ENCODE measurements at regions not wholly inside any gene's neighbourhood (a gene's known extent, or its start where the extent isn't known, plus 50 kb on each side); places are given as distances from the start of the nearest gene placed in this dataset.
A peak's percentile ranks its signal among the peaks of the same experiment; 100 is the strongest.
"Not testable (repeated sequence)": the region's sequence is repeated elsewhere in the genome, so short reads cannot be mapped to it uniquely, and the experiment has no call there.

- DNase-seq: no peak
Observed at GRCh38 chr5:17326600-17327037, 109.2 kb downstream of the BASP1 start.

GRCh38 chr5:17327048-17327625 is 109.7 kb downstream of the BASP1 start:
- DNase-seq: peak; percentile 82

DNA sequence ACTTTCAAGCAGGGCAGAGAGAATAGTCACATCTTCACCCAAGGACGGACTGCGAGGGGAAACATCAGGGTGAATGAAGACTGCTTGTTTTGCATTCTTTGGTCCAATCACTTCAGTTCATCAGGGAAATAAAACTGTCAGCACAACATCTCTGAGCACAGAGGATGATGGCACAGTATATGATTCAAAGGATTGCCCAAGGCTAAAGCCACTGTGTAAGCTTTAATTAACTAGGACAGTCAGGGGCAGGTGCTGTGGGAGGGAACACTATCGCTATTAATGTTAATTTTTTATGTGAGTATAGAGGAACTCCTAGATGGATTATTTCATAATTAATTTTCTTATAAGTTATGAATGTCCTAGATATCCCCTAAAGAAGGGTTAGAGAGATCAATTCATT is 112.1 kb downstream of the BASP1 start:
- no peak for DNase-seq

DNA sequence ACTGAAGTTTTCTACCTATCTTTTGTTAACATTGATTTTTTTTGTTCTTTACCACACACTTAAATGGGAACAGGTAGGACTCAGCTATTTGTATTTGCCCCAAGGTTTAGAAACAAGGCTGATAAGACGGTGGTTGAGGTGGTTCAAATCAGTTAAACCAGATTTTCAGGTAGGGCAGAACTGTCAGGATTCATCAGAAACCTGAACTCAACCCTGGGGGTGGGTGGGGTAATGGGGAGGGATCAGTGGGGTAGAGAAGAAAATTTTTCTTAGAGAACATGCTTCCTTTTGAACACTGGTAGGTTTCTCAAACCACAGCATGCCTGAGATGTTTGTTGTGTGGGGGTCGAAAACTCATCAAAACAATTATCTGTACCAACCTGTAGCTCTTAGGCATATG is 113.0 kb downstream of the BASP1 start:
- no peak for DNase-seq

DNA sequence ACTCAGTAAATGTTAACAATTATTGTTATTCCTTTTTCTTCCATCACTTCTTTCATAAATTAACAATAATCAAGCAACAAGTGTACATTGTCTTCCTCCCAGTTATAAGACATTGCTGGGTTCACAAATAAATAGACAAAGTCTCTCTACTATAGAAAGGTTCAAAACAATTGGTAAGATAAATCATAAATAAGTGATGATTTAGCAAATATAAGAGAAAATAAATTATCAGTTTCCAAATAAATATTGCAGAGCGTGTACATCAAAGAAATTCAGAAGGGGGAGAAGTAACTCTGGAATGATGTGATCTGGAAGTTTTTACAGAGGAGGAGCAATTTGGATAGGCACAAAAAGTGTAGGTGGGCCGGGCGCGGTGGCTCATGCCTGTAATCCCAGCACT is 114.2 kb downstream of the BASP1 start:
- DNase-seq: no peak

DNA sequence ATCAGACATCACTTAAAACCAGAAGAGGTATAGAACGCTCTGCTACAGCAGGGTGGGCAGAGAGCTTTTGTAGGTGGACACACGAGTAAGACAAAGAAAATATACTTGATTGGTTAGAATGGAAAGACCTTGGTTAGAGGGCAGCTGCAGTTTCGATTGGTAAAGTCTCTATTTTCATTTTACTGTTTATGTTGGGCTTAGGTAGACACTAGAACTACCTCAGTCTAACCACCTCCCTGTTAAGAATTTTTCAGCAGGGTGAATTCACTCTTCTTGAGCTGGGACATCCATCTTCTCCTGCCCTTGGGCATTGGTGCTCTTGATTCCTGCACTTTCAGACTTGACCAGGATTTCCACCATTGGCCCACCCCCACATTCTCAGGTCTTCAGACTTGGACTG is 116.3 kb downstream of the BASP1 start:
- DNase-seq: no peak

DNA sequence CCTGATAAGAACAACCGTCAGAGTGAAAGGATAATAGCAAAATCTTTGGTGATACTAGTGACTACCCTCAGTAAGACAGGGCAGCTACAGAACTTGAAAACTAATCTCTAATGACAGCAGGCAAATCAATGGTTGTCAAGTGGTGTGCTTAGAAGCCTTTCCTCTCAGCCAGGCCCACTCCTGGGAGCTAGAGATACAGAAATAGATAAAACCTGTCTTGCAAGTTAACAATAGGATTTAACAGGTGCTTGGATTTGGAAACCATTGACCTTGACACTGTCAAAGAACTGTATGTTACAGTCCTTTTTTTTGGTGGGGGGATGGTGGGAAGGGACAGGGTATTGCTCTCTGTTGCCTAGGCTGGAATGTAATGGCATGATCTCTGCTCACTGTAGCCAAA is 118.6 kb downstream of the BASP1 start:
- DNase-seq: peak; percentile 54

DNA sequence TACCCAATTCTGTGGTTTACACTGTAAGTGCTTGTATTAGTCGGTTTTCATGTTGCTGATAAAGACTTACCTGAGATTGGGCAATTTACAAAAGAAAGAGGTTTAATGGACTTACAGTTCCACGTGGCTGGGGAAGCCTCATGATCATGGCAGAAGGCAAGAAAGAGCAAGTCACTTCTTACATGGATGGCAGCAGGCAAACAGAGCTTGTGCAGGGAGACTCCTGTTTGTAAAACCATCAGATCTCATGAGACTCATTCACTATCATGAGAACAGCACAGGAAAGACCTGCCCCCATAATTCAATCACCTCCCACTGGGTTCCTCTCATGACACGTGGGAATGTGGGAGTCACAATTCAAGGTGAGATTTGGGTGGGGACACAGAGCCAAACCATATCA is 119.3 kb downstream of the BASP1 start:
- DNase-seq: not testable (repeated sequence)

- DNase-seq: no peak
Observed at GRCh38 chr5:17339841-17340240, 122.4 kb downstream of the BASP1 start.

DNA sequence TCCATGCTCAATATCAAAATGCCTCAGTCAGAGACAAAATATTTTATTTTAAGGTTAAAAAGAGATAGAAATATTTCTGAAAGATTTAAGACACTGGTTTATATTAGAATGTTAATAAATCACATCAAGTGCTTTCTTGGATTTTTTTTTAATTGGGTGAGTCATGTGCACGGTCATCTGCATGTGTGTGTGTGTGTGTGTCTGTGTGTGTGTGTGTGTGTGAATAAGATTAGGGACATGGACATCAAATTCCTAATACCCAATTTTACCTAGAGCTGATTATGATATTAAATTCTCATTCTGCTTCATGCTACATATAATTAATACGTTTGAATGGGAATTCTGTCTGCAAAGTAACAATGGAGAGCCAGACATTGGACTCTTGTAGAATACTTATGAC is 122.9 kb downstream of the BASP1 start:
- no peak for DNase-seq

GRCh38 chr5:17340819-17341218 is 123.4 kb downstream of the BASP1 start:
- no peak for DNase-seq

- DNase-seq: no peak
Observed at GRCh38 chr5:17343675-17344074, 126.2 kb downstream of the BASP1 start.

- no peak for DNase-seq
Observed at GRCh38 chr5:17346811-17347210, 129.4 kb downstream of the BASP1 start.

- DNase-seq: no peak
Observed at GRCh38 chr5:17352223-17352622, 134.8 kb downstream of the BASP1 start.

- no peak for DNase-seq
Observed at GRCh38 chr5:17354265-17354664, 136.8 kb downstream of the BASP1 start.

- no peak for DNase-seq
Observed at GRCh38 chr5:17355586-17356346, 138.3 kb downstream of the BASP1 start.

- DNase-seq: no peak
Observed at GRCh38 chr5:17356551-17356950, 139.1 kb downstream of the BASP1 start.

- no peak for DNase-seq
Observed at GRCh38 chr5:17357504-17357903, 140.1 kb downstream of the BASP1 start.

GRCh38 chr5:17358031-17358430 is 140.0 kb upstream of the TAF11L2 start:
- no peak for DNase-seq

GRCh38 chr5:17359451-17360011 is 138.5 kb upstream of the TAF11L2 start:
- DNase-seq: no peak

DNA sequence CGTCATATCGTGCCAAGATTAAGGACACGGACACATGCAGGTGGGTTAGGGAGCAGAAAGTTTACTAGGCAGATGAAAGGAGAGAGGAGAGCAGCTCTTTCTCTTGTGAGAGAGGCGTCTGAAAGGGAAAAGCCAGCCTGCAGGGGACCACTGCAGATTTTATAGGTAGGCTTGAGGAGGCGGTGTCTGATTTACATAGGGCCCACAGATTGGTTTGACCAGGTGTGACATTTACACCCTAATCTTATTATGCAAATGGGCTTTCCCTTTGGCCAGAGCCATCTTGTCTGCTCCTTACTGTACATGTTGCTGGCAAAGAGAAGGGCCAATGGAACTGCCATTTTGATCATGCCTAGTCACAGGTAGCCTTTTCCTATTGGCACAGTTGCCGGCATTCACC is 137.2 kb upstream of the TAF11L2 start:
- DNase-seq: no peak

DNA sequence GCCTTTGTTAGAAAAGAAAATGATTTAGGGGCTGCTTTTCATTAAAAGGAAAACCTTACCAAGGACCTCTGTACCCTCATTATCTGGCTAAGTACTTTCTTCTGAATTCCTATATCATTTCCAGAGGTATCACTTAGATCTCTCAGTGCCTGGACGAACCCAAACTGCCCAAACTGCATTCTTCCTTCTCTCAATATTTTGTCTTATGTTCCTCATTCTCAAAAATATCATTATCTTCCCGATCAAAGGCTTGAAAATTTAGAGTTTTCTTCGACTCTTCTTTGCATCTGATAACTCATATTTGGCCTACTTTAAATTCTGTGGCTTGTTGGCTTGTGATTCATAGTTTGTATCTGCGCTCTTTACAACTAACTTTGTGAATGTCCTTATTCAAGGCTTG is 136.7 kb upstream of the TAF11L2 start:
- no peak for DNase-seq

DNA sequence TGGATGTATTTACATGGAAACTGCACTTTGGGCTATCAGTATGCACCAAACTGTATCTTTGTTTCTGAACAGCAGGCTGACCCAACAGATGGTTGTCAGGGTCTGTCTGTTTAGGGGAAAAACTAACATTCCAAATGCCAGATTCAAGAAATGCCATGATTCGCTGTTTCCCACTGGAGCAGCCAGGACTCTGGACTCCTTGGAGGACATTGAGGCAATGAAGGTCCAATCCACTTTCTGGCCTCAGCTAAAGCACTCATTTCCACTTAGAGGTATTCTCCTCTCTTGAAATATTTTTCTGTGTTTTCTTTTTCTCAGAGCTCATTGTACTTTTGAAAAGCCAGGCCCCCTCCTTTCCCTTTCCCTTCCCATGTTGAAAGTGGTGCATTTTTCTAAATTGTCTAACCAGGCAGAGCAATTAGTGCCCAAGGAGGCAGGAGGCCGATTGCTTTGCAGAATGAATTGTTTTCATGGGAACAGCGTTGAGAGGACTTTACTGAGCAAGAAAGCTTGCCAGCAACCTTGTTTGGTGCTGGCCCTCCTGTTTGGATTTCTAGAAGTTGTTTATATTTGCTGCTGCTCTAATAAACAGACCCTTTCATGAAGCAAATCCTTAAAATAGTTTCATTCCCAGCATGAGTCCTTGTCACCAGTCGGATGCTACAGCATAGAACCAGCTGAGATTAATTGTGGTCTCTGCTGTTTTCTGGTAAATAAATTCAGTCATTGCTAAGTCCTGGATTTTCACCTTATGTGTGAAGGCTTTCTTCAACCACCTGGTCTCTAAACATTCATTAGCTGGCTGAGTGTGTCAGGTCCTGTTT is 132.8 kb upstream of the TAF11L2 start:
- DNase-seq: no peak

- DNase-seq: no peak
Observed at GRCh38 chr5:17365811-17366138, 132.3 kb upstream of the TAF11L2 start.

All from NCI-H748 treated with DMSO at 0.1 percent for 48 hours (cell line).